WTC11 (cell line): ENCODE measurements at regions not wholly inside any gene's neighbourhood (a gene's known extent, or its start where the extent isn't known, plus 50 kb on each side); places are given as distances from the start of the nearest gene placed in this dataset.

ENCODE experiments used
- ATAC-seq: fragments of 200-7000 bp; cut with Tn5 transposase; 2 replicates; pipeline ENCODE4 v1.10.0; 2021; ENCODE audit warnings: mild to moderate bottlenecking, moderate library complexity
- CTCF ChIA-PET: fragments of 300-600 bp; sonication (Branson Sonifier 250); formaldehyde crosslinking; loops from one replicate; lab custom pipeline; 2021; ENCODE audit warnings: antibody characterized with exemption; lab: Charles Lee
- POLR2A ChIA-PET: fragments of 350-600 bp; sonication (Branson Sonifier 250); formaldehyde crosslinking; loops from one replicate; lab custom pipeline; 2021; ENCODE audit warnings: antibody characterized with exemption; lab: Charles Lee
- DNase-seq: peaks from one replicate; pipeline ENCODE4 v3.0.0; 2021; ENCODE audit warnings: low spot score
- H3K27ac Mint-ChIP-seq: 2 replicates; pipeline ENCODE4 v1.8.0; 2021; ENCODE audit warnings: mixed read lengths
- H3K27me3 Mint-ChIP-seq: 2 replicates; pipeline ENCODE4 v1.8.0; 2021; ENCODE audit warnings: low read depth, mild to moderate bottlenecking, moderate library complexity, mixed read lengths
- H3K36me3 Mint-ChIP-seq: 2 replicates; pipeline ENCODE4 v1.8.0; 2021; ENCODE audit warnings: mixed read lengths
- H3K4me1 Mint-ChIP-seq: 2 replicates; pipeline ENCODE4 v1.8.0; 2022; ENCODE audit warnings: mixed read lengths
- H3K4me3 Mint-ChIP-seq: 2 replicates; pipeline ENCODE4 v1.8.0; 2021; ENCODE audit warnings: mild to moderate bottlenecking, moderate library complexity, mixed read lengths
- H3K9me3 Mint-ChIP-seq: 2 replicates; pipeline ENCODE4 v1.8.0; 2021; ENCODE audit warnings: mixed read lengths
- ATF1 ChIP-seq: sonication (generic); formaldehyde crosslinking; IDR thresholded peaks from 2 replicates; pipeline ENCODE4 v1.8.1; 2023; ENCODE audit warnings: mild to moderate bottlenecking, moderate library complexity, missing genetic modification reagents
- ATF6 ChIP-seq: sonication (generic); formaldehyde crosslinking; IDR thresholded peaks from 2 replicates; pipeline ENCODE4 v1.8.1; 2023; ENCODE audit warnings: mild to moderate bottlenecking, missing genetic modification reagents
- CDX4 ChIP-seq: fragments of 250-450 bp; sonication (Bioruptor Pico); IDR thresholded peaks from 2 replicates; pipeline ENCODE4 v1.9.0; 2021; ENCODE audit warnings: moderate library complexity, mild to moderate bottlenecking, inconsistent platforms, borderline replicate concordance
- CREM ChIP-seq: sonication (generic); formaldehyde crosslinking; IDR thresholded peaks from 2 replicates; pipeline ENCODE4 v1.8.1; 2022; ENCODE audit warnings: mild to moderate bottlenecking, missing genetic modification reagents, moderate library complexity
- ESRRA ChIP-seq: sonication (generic); formaldehyde crosslinking; IDR thresholded peaks from 2 replicates; pipeline ENCODE4 v1.8.1; 2022; ENCODE audit warnings: mild to moderate bottlenecking, missing genetic modification reagents, borderline replicate concordance
- FOXJ3 ChIP-seq: sonication (generic); formaldehyde crosslinking; IDR thresholded peaks from 2 replicates; pipeline ENCODE4 v1.9.0; 2021; ENCODE audit warnings: missing genetic modification reagents, mild to moderate bottlenecking, borderline replicate concordance
- FOXP4 ChIP-seq: sonication (generic); formaldehyde crosslinking; IDR thresholded peaks from 2 replicates; pipeline ENCODE4 v1.8.0; 2022; ENCODE audit warnings: mild to moderate bottlenecking, missing genetic modification reagents
- HMGA2 ChIP-seq: fragments of 250-450 bp; sonication (Bioruptor Pico); IDR thresholded peaks from 2 replicates; pipeline ENCODE4 v1.4.0; 2021; ENCODE audit warnings: mild to moderate bottlenecking, moderate library complexity
- HMGXB4 ChIP-seq: sonication (generic); formaldehyde crosslinking; IDR thresholded peaks from 2 replicates; pipeline ENCODE4 v1.8.1; 2023; ENCODE audit warnings: mild to moderate bottlenecking, moderate library complexity, missing genetic modification reagents
- IRF1 ChIP-seq: sonication (generic); formaldehyde crosslinking; IDR thresholded peaks from 2 replicates; pipeline ENCODE4 v1.8.0; 2023; ENCODE audit warnings: missing genetic modification reagents
- IRF2 ChIP-seq: sonication (generic); formaldehyde crosslinking; IDR thresholded peaks from 2 replicates; pipeline ENCODE4 v1.8.0; 2022; ENCODE audit warnings: low read depth, missing genetic modification reagents, borderline replicate concordance
- PRDM15 ChIP-seq: sonication (generic); formaldehyde crosslinking; IDR thresholded peaks from 2 replicates; pipeline ENCODE4 v1.8.0; 2022; ENCODE audit warnings: missing genetic modification reagents
- RELA ChIP-seq: sonication (generic); formaldehyde crosslinking; IDR thresholded peaks from 2 replicates; pipeline ENCODE4 v1.8.1; 2022; ENCODE audit warnings: missing genetic modification reagents, mild to moderate bottlenecking, borderline replicate concordance
- ZNF219 ChIP-seq: sonication (generic); formaldehyde crosslinking; IDR thresholded peaks from 2 replicates; pipeline ENCODE4 v1.8.0; 2023; ENCODE audit warnings: missing genetic modification reagents, mild to moderate bottlenecking, borderline replicate concordance
- ZNF396 ChIP-seq: fragments of 250-450 bp; sonication (Bioruptor Pico); IDR thresholded peaks from 2 replicates; pipeline ENCODE4 v1.8.0; 2021; ENCODE audit warnings: mild to moderate bottlenecking, moderate library complexity, borderline replicate concordance
- TF ChIP-seq, protein P1 (sequence below): fragments of 250-450 bp; sonication (Bioruptor Pico); conservative IDR thresholded peaks from 2 replicates; pipeline ENCODE4 v1.9.0; 2021; ENCODE audit warnings: mild to moderate bottlenecking

DNA sequence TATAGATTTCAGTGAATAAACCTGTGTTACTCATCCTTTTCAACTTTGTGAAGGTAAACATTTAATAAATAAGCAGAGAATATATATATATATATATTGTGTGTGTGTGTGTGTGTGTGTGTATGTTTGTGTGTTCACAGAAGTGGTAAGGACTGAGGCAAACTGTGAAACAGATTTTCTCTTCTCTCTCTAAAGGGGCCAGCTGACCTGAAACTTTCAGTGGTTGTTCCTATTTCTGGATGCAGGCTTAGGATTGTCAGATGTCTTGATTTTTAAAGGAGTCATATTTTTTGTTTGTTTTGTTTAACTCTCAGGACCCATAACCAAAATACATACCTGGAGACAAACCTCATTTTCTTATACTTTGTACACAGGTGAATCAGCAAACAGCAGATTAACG is 714.9 kb upstream of the MEF2C start:
- DNase-seq (no peak), ATAC-seq (no peak)
- no peak overlapping the region for H3K4me3 Mint-ChIP-seq
- peaks cover 9% of the 10 kb centered on the region for H3K4me1 Mint-ChIP-seq
- no peaks in the 10 kb centered on the region for H3K27me3 Mint-ChIP-seq
- H3K36me3 Mint-ChIP-seq, result no peaks in the 10 kb centered on the region
- ChIA-PET POLR2A (no interaction called here), CTCF (no interaction called here)
- no peak overlapping the region for H3K27ac Mint-ChIP-seq
- no peak for TF ChIP-seq FOXP4 (CRISPR knock-in tag)
- TF ChIP-seq CREM (CRISPR knock-in tag), result no peak
- no peak for TF ChIP-seq FOXJ3 (CRISPR knock-in tag)
- TF ChIP-seq RELA (CRISPR knock-in tag), result no peak
- no peak for TF ChIP-seq ZNF396 (CRISPR knock-in tag)
- no peak for TF ChIP-seq IRF1 (CRISPR knock-in tag)
- no peaks in the 10 kb centered on the region for H3K9me3 Mint-ChIP-seq

DNA sequence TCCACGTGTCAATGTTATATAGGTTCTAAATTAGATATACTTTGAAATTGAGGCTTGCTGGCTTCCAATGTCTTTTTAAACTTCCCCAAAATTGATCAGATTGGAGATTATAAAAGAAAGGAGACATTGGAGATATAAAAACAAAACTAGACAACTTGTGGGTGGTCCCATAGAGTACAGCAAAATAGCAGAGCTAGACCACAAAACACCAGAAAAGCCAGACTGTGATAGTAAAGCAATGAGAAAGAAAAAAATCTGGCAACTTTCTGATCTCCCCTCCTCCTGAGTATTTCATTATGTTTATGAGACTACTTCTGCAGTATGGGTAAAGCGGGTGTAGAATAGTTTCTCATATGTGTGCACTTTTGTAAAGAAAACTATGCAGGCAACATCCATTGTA is 713.8 kb upstream of the MEF2C start:
- Mint-ChIP-seq H3K4me3 (no peak overlapping the region), H3K27ac (no peak overlapping the region), H3K4me1 (peaks cover 9% of the 10 kb centered on the region), H3K27me3 (no peaks in the 10 kb centered on the region), H3K9me3 (peaks cover 7% of the 10 kb centered on the region), H3K36me3 (peaks cover 7% of the 10 kb centered on the region)
- ChIA-PET CTCF (no interaction called here), POLR2A (no interaction called here)
- ATAC-seq (no peak), DNase-seq (no peak)
- TF ChIP-seq ATF6 (CRISPR knock-in tag) (no peak), HMGA2 (CRISPR knock-in tag) (no peak), ESRRA (CRISPR knock-in tag) (no peak), CDX4 (CRISPR knock-in tag) (no peak), CREM (CRISPR knock-in tag) (no peak), PRDM15 (CRISPR knock-in tag) (no peak), HMGXB4 (no peak), IRF2 (CRISPR knock-in tag) (no peak), FOXJ3 (CRISPR knock-in tag) (no peak), ZNF219 (CRISPR knock-in tag) (no peak), ATF1 (CRISPR knock-in tag) (no peak)
- TF ChIP-seq, protein P1, sequence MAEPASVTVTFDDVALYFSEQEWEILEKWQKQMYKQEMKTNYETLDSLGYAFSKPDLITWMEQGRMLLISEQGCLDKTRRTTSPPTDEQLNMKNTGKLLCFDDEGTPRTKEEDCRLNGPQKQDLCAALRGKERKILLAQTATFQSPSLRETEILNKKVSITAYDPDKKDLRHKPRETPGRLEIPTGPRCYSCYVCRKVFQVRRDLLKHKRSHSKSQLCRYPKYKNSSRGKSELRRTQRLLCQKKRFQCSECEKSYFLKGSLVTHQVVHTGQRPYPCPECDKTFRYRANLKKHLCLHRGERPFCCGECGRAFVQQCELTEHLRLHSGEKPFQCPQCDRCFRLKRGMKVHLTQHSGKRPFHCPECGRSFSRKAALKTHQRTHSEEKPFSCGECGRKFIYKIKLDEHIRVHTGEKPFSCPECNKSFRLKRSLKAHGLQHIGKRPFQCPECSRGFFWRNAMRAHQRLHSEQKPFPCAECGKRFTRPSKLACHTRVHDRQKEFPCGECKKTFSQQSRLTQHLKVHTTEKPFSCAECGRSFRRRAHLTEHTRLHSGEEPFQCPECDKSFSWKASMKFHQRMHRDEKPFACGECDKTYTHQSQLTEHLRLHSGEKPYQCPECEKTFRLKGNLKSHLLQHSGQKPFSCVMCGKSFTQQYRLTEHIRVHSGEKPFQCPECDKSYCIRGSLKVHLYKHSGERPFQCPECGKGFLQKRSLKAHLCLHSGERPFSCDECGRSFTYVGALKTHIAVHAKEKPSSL (CRISPR knock-in tag), result no peak
